Left ventricle myocardium superior (tissue), 1 donor: ENCODE measurements at regions not wholly inside any gene's neighbourhood (a gene's known extent, or its start where the extent isn't known, plus 50 kb on each side); places are given as distances from the start of the nearest gene placed in this dataset.
"Not testable (repeated sequence)": the region's sequence is repeated elsewhere in the genome, so short reads cannot be mapped to it uniquely, and the experiment has no call there.

ENCODE experiments used
- ATAC-seq: fragments of 200-7000 bp; cut with Tn5 transposase; one replicate; pipeline ENCODE4 v1.9.1; 2020; ENCODE audit warnings: mild to moderate bottlenecking, moderate library complexity
- DNase-seq: peaks from one replicate; pipeline ENCODE4 v3.0.0-alpha.2; 2020
- intact Hi-C: fragments of 100-400 bp; cut with micrococcal nuclease; formaldehyde crosslinking; loops from one replicate; pipeline ENCODE4 v1.11.0; 2022
- donor health status: DM: no; HTN: yes; CAD: no; lungs with severe emphysema.

- peak; percentile 92 for ATAC-seq
- DNase-seq, result no peak
- intact Hi-C loops, result no loop called here
Measured at GRCh38 chr3:157868196-157868595, 238.0 kb downstream of the SHOX2 start.

GRCh38 chr3:157865352-157866000 lies 240.7 kb downstream of the SHOX2 start:
- DNase-seq, result no peak
- intact Hi-C loops, result no loop called here
- ATAC-seq, result no peak

- no peak for ATAC-seq
- DNase-seq, result no peak
- intact Hi-C loops, result no loop called here
Measured at GRCh38 chr3:157861076-157861765, 245.0 kb downstream of the SHOX2 start.

- ATAC-seq (no peak), DNase-seq (no peak)
- intact Hi-C loops, result no loop called here
Measured at GRCh38 chr3:157859541-157859940, 246.7 kb downstream of the SHOX2 start.

- no peak for DNase-seq
- ATAC-seq, result no peak
- intact Hi-C loops, result no loop called here
Measured at GRCh38 chr3:157858821-157859220, 247.4 kb downstream of the SHOX2 start.

- DNase-seq, result no peak
- no peak for ATAC-seq
- intact Hi-C loops, result no loop called here
Measured at GRCh38 chr3:157857440-157857839, 248.8 kb downstream of the SHOX2 start.

GRCh38 chr3:157856078-157856939 lies 249.9 kb downstream of the SHOX2 start:
- intact Hi-C loops, result no loop called here
- DNase-seq, result no peak
- ATAC-seq, result no peak

- ATAC-seq, DNase-seq, intact Hi-C loops: not testable (repeated sequence)
Measured at GRCh38 chr3:157845839-157846238, 260.4 kb downstream of the SHOX2 start.

GRCh38 chr3:157844800-157845565 lies 261.2 kb downstream of the SHOX2 start:
- DNase-seq (no peak), ATAC-seq (no peak)
- intact Hi-C loops, result no loop called here

- ATAC-seq (no peak), DNase-seq (no peak)
- intact Hi-C loops, result no loop called here
Measured at GRCh38 chr3:157844216-157844615, 262.0 kb downstream of the SHOX2 start.

- intact Hi-C loops, result no loop called here
- DNase-seq (no peak), ATAC-seq (no peak)
Measured at GRCh38 chr3:157841029-157841428, 265.2 kb downstream of the SHOX2 start.

GRCh38 chr3:157840564-157840963 lies 265.7 kb downstream of the SHOX2 start:
- ATAC-seq, result no peak
- DNase-seq, result no peak
- intact Hi-C loops, result no loop called here

GRCh38 chr3:157838457-157838856 lies 267.8 kb downstream of the SHOX2 start:
- ATAC-seq (no peak), DNase-seq (no peak)
- intact Hi-C loops, result no loop called here

GRCh38 chr3:157837336-157837735 lies 268.9 kb downstream of the SHOX2 start:
- ATAC-seq (no peak), DNase-seq (no peak)
- intact Hi-C loops, result no loop called here

GRCh38 chr3:157836022-157836421 lies 270.2 kb downstream of the SHOX2 start:
- ATAC-seq (peak; percentile 51), DNase-seq (no peak)
- intact Hi-C loops, result no loop called here

GRCh38 chr3:157832588-157832987 lies 273.6 kb downstream of the SHOX2 start:
- intact Hi-C loops, result no loop called here
- DNase-seq, result no peak
- ATAC-seq, result no peak

- no peak for ATAC-seq
- intact Hi-C loops, result no loop called here
- DNase-seq, result no peak
Measured at GRCh38 chr3:157830556-157831236, 275.5 kb downstream of the SHOX2 start.

GRCh38 chr3:157829786-157830185 lies 276.4 kb downstream of the SHOX2 start:
- ATAC-seq (no peak), DNase-seq (no peak)
- intact Hi-C loops, result no loop called here

- intact Hi-C loops, result no loop called here
- DNase-seq (no peak), ATAC-seq (no peak)
Measured at GRCh38 chr3:157824281-157824680, 281.9 kb downstream of the SHOX2 start.
